Stimulated activated CD8-positive, alpha-beta memory T cell treated with anti-CD3 and anti-CD28 coated beads, Interleukin-4, amount 100 ng/mL, for 24 hours (primary cell): ENCODE measurements at regions not wholly inside any gene's neighbourhood (a gene's known extent, or its start where the extent isn't known, plus 50 kb on each side); places are given as distances from the start of the nearest gene placed in this dataset.
"Not testable (repeated sequence)": the region's sequence is repeated elsewhere in the genome, so short reads cannot be mapped to it uniquely, and the experiment has no call there.

Experiments
- DNase-seq: peaks from one replicate; pipeline ENCODE4 v3.0.0-alpha.2; 2020; ENCODE audit warnings: low read depth

DNA sequence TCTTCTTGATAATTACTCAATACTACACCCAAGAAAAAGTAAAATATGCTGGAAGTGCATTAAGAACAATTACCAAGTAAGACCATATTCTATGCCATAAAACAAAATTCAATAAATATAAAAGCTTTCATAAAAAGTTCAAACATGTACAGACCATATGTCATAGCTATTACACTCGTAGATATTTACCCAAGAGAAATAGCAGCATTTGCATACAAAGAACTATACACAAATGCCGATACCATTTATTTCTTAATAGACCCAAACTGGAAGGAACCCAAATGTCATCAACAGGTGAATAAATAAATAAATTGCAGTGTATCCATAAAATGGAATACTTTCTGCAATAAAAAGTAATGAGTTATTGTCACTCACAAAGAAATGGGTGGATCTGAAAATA, 78.3 kb upstream of the SLC16A7 start:
- no peak for DNase-seq

DNA sequence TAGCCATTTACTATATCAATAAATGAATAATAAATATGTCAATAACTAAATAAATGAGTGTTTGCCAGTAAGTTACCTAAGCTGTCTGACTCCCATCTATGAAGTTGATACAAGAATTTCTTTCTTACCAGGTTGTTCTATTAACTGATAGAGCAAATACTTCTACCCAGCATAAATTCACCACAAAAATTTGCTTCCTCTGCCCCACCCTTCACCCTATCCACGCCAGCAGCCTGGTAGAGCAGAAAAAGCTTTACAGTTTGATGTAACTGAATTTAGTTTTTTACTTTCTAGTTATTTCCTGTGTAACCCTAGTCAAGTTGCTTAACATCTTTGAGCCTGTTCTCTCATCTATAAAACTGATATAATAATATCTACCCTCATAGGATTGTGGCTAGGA, 94.9 kb upstream of the SLC16A7 start:
- DNase-seq, result no peak

DNA sequence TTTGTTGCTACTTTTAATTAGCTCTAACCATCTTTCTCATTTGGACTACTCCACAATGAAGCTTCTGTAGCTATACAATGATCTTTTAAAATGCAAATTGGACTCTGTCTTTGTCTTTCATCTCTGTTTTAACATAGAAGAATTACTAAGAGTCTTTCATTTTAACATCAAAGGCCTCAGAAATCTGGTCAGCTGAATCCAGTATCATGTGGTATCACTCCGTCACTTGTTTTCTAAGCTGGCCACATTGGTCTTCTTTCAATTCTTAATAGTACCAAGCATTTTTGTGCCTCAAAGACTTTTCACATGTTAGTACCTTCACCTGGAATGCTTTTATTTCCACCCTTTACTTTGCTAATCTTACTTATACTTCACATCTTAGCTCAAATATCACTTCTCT, 95.5 kb upstream of the SLC16A7 start:
- DNase-seq, result no peak

DNA sequence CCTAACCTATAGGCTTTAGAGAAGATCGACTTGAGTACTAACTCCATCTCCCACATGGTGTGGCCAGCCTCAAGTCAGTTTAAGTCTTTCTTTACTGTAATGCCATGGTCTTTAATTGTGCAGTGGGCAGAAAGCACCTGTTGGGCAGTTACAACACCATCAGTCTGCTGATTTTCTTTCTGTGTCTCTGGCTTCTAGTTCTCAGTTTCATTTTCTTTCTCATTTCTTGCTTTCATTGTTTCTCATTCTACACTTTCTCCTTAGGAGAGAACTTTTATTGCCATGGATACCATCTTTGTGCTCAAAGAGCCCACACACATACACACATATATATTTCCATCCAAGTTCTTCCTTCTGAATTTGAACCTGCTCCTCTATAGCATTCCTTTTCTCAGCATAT, 96.1 kb upstream of the SLC16A7 start:
- no peak for DNase-seq

DNA sequence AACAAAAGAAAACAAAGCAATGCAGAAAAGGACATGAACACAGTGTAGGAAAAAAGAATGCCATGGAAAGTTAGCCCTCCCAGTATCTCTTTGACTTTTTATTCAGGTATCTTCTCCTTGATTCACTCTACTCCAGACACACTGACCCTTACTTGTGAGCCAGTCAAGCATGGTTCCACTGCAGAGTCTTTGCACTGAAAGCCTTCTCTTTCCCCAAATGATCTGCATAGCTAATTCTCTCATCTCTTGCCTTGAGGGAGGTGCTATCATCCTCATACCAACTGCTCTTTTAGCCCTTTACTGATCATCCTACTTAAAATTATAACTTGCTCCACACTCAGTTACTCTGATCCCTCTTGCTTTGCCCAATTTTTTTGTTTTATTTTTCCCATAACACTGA, 101.2 kb upstream of the SLC16A7 start:
- DNase-seq, result no peak

DNA sequence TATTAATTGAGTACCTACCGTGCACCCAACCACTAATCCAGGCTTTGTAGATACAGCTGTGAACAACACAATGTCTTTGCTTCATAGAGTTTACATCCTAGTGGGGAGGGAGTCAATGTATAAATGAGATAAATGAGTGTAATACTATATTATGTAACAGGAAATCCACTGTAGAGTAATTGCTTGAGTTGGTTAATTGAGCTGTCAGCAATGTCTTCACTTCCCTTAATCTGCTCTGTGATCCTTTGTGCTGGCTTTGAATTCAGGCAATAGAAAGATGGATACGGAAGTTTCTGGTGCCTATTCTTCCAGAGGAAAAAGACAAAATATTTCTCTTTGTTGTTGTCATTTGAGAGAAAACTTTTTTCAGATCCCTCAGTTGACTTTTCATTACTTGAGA, 104.0 kb upstream of the SLC16A7 start:
- DNase-seq, result no peak

DNA sequence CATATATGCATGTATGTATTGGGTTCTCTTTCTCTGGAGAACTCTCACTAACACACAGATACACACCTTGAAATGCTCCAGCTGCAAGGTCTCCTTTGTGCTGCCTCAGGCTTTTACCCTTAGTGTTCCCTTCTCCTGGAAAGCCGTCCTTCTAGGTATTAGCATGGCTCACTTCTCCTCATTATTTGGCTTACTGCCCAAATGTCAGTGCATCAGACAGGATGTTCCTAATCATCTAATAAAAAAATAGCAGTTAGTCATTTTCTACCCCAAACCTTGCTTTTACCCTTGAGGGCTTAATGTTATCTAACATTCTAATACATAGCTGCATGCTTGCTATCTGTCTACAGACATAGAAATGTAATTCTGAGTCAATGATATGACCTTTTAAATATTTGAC, 109.0 kb upstream of the SLC16A7 start:
- DNase-seq, result no peak

DNA sequence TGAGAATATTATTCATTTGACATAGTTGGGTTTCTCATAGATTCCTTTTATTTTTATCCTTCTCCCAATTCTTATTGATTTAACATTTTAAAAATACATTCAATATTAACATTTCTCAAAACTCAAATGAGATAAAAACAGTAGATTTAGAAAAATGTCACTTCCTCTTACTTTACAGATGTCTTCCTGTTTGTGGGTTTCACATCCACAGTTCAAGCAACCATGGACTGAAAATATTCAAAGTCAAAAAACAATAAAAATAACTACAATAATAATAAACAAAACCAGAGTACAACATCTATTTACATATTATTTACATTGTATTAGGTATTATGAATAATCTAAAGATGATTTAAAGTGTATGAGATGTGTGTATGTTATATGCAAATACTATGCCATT, 111.3 kb upstream of the SLC16A7 start:
- DNase-seq, result no peak

DNA sequence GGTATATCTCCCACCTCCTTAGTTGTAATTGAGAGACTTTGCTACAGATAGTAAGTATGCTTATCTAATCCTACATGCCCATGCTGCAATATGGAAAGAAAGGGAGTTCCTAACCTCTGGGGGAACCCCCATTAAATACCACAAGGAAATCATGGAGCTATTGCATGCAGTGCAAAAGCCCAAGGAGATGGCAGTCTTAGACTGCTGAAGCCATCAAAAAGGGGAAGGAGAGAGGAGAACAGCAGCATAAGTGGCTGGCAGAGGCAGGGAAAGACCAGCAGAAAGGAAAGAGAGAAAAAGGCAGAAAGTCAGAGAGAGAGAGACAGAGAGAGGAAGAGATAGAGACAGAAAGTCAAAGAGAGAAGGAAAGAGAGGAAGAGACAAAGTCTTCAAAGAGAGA, 121.6 kb upstream of the SLC16A7 start:
- not testable (repeated sequence) for DNase-seq

DNA sequence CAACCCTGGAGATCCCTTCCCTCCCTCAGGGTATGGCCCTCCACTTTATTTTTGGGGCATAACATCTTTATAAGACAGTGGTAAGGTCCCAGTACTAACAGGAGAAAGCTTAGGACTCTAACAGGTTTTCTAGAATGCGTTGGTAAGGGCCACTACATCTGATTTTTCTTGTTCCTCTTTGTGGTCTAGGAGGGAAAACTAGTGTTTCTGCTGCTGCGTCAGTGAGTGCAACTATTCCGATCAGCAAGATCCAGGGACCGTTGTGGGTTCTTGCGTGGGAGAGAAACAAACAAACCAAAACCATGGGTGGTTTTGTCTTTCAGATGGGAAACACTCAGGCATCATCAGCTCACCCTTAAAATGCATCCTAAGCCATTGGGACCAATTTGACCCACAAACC, 123.6 kb upstream of the SLC16A7 start:
- no peak for DNase-seq

DNA sequence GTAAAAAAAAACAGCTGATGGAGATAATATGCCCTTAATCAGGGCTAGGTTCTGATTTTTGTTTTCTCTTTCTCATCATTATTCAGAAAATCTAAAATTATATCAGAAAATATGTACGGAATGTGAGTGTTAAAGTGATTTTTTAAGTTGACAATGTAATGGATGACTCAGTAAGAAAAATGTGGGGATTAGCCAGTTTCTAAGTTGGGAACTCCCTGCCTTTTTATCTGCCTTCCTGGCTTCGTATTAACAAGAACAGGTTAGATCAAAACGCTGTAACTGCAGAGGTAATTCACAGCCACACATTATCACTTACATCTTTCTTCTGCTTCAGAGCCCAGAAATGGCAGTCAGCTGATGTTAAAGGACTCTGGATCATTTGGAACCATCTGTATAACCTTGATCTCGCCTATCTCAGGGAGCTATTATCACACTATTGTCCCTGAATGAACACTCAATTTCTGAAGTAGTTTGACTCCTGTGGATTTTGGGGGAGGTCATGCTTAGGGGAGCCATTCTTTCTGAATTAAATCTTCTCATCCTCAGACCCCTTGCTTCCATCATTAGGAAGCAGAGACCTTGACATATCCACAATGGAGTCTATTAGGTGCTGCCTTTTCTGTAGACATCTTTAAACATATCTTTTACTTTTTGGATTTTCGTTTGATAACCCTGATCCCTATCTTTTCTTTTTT, 135.7 kb upstream of the SLC16A7 start:
- DNase-seq, result no peak

DNA sequence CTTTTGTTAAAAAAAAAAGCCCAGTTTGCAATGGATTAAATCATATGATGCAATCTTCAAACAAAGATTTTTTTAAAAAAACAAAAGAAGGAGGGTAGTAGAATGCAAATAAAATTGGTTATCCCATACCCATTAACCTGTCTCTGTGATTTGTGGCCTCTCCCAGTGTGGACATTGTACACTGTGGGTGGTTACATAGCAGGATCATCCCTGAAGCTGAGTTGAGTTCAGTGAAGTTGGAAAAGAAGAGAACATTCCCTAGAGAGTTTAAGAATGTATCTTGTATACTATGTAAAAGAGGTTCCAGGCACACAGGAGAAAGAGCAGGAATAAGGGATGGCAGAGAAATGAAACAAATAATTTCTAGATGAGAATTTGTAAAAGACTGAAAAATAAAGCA, 142.4 kb upstream of the SLC16A7 start:
- DNase-seq, result no peak

DNA sequence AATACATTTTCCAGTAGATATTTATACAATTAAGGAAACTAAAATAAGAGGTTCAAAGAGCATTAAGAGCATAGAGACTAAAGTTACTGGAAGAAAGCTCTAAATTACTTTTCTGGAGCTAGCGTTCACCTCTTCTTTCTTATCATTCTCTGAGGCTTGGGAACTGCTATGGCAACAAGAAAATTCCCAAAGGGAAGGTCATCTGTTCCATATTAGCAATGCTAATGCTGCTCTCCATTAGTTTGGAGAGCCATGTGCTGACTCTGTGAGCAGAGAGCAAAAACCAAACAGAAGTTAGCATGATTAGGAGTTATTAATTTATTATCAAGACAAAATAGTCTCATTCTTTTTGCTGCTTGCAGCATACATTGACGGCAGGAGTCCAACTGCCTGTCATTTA, 143.1 kb upstream of the SLC16A7 start:
- no peak for DNase-seq

DNA sequence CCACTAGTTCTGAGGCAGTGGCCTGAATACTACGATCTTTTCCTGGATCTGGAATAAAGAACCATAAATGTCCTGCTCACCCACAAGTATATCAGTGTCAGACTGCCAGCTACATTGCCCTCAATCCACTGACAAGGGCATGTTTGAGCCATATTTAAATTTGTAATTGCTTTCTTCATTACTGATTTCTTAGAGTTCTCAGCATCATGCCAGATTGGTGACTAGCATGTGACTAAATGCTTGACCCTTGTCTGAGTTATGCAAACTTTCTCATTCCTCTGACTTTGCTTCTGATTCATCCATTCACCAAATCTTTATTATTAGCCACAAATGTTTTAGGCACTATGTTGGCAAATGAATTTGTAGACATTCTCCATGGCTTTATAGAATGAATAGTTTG, 143.6 kb upstream of the SLC16A7 start:
- no peak for DNase-seq

DNA sequence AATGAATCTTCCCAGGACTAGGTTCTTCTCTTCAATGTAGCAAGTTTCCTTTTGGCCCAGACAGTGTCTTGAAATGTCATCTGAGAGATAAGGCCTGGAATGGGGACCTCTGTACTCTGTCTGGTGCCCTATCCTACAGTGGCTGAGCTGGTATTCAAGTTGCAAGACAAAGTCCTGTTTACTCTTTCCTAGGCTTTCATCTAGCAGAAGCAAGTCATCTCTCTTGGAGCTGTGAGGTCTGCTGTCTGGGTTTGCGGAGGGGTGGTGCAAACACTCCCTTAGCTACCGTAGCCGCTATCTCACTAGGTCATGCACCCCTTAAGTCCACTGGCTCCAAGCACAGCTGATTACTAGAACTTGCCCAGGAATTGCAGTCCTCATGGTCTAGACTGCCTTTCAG, 149.7 kb upstream of the SLC16A7 start:
- no peak for DNase-seq

DNA sequence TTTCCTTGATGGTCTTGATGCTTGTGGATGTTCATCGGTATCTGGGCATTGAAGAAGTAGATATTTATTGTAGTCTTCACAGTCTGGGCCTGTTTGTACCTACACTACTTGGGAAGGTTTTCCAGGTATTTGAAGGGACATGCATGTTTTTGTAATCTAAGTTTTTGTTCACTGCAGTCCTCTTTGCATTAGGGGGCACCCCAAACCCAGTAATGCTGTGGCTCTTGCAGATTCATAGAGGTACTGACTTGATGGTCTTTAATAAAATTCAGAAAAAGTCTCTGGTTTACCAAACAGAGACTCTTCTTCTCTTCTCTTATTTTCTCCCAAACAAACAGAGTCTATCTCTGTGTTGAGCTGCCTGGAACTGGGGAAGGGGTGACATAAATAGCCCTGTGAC, 150.9 kb upstream of the SLC16A7 start:
- no peak for DNase-seq

DNA sequence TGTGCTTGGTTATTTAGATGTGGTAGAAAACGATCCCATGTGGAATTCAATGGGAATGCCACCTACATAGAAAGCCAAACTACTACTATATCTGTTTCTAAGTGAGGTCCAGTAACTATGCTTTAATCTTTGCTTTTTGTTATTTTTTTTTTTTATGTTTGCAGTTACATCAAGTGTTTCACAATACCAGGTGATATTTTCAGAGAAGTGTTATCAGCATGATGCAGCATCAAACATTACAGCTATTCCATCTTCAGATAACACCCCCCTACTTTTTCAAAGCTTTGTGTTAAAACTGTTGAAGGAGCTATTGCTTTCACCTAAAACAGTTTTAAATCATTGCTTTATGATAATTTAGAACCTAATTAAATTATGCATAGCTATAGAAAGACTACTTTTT, 163.8 kb upstream of the SLC16A7 start:
- no peak for DNase-seq

DNA sequence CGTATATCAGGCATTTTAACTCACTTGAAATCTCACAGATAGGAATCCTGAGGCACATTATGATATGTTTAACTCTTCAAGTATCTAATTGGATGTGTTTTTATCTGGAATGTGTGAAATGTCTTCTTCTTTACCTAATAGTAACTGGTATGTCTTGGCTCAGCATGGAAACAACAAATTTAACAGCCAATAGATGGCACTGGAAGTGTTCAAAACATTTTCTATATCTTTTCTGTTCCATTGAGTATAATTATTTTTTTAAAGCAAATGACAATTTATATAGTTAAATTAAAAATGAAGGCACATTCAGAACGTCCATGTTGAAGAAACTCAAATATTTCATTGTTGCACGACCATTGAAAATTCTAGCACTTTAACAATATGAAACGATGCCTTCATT, 164.6 kb upstream of the SLC16A7 start:
- no peak for DNase-seq

DNA sequence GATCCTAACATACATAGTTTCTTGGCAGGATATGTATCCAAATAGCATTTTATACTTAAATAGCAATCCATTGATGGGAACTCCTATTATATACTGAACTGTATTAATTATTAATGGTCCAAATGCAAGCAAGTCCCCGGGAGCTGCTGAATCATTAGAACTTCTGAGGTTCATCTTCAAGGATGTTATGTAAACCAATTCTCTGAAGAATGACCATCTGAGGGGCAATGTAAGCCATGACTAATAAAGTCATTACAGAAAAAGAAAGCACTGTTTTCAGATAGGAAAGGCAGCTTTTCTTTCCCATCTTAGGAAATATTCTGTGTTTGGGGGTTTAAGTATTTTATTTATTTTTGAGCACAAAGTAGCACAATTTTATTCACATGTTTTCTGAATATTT, 166.1 kb upstream of the SLC16A7 start:
- DNase-seq, result no peak

DNA sequence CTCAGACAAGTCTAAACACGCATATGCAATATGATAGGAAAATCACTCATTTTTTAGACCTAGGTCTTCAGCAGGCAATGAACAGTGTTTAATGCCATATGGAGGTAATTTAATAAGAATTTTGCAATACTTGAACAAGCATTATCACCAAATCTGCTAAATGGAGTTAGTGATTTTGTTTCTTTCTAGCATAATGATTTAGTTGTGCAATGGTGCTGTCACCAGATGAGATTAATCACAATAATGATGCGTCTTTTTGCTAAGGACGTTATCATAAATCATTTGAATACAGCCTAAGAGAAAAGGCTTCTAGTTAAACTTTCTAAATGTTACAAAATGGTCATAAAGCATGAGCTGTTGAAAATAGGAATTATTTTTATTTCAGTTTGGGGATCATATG, 170.0 kb upstream of the SLC16A7 start:
- no peak for DNase-seq

DNA sequence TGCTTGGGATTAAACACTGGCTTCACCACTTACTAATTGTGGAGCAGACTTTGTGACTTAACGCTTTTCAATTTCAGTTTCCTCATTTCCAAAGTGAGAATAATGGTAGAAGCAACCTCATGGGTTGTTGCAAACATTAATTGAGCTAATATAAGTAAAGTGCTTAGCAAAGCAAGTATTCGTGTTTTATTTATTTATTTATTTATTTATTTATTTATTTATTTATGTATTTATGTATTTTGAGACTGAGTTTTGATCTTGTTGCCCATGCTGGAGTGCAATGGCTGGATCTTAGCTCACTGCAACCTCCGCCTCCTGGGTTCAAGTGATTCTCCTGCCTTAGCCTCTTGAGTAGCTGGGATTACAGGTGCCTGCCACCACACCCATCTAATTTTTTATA, 171.2 kb upstream of the SLC16A7 start:
- DNase-seq, result not testable (repeated sequence)

DNA sequence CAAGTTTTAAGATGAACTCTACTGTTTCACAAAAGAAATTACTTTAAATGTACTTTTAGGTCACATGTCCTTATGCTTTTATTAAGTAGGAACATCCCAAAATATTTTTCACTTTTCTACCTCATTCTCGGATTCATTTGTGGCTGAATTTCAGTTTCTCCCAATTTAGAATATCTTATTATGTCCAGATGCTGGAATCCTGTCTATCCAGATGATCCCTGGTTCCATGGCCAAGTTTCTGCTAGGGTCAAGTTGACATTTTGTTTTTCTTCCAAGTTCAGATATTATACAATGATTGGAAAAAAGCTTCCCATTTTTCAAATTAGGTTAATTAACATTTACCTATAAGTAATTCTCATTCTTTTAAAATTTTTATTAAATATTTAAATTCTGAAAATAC, 181.8 kb upstream of the SLC16A7 start:
- no peak for DNase-seq

DNA sequence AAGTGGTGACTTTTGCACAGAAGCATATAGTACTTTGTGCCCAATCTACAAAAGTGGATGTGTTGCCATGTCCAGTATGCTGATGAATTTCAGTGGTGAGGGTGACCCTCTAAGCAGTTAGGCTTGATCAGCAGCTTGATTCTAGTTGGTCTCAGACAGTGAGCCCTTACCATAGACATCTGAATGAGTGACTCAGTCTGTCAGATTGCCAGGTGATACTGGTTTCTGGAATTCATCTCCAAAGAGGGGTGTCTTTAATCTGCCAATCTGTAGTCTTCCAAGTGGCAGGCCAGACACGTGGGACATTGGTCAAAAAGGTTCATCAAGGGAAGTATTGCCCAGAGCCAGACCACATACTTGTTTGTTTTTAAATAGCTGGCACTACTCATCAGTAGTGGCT, 187.4 kb upstream of the SLC16A7 start:
- DNase-seq, result no peak

DNA sequence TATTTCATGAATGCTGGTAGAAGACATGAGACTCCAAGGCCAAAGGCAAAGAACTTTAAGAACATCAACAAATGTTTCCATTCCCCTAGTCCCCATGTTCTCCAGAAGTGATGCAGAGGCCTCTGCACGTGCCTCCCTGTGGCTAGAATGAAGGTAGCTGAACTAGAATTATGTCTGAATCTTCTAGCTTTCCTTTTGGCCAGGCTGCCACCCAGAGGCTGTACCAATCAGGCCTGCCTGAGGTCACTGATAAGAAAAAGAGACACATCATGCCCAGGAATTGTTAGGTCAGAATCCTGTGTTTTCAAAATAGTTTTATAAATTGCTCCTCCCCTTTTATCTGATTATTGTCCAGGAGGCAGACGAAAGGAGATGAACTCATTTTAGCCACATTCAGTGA, 188.0 kb upstream of the SLC16A7 start:
- DNase-seq, result no peak

DNA sequence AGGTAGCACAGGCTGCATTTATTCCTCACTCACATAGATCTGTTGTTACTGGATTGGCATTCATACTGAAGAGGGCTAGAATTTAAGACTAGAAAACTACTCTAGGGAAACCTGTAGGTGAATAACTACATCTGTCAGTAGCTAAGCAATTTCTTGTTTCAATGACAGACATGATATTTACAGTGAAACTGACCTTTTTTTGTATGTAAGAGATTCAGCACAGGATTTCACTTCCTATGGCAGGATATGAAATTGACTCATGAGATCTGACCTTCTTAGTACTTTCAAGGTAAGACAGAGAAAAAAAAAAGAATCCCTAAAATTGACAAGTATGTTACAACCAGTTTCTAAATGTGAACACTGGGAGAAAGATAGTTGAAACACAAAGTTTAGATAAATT, 189.8 kb upstream of the SLC16A7 start:
- DNase-seq, result no peak
